Amniotic epithelial cell (primary cell): ENCODE measurements at regions not wholly inside any gene's neighbourhood (a gene's known extent, or its start where the extent isn't known, plus 50 kb on each side); places are given as distances from the start of the nearest gene placed in this dataset.
A peak's percentile ranks its signal among the peaks of the same experiment; 100 is the strongest.

Experiments
- DNase-seq: peaks from one replicate; pipeline ENCODE4 v3.0.0-alpha.2; 2010; ENCODE audit warnings: low read depth

DNA sequence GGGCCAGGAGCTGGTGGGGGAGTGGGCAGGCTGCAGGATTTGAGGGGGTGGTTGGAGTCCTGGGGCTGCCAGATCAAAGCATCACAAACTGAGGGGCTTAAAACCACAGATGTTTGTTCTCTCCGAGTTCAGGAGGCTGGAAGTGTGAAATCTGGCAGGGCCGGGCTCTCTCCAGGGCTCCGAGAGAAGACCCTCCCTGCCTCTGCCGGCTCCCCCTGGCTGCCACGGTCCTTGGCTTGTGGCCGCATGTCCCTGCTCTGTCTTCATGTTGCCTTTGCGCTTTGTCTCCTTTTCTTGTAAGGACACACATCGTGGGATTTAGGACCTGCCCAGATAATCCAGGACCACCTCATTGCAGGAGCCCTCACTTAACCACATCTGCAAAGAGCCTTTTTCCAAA, 139.8 kb upstream of the GSE1 start:
- no peak for DNase-seq

DNA sequence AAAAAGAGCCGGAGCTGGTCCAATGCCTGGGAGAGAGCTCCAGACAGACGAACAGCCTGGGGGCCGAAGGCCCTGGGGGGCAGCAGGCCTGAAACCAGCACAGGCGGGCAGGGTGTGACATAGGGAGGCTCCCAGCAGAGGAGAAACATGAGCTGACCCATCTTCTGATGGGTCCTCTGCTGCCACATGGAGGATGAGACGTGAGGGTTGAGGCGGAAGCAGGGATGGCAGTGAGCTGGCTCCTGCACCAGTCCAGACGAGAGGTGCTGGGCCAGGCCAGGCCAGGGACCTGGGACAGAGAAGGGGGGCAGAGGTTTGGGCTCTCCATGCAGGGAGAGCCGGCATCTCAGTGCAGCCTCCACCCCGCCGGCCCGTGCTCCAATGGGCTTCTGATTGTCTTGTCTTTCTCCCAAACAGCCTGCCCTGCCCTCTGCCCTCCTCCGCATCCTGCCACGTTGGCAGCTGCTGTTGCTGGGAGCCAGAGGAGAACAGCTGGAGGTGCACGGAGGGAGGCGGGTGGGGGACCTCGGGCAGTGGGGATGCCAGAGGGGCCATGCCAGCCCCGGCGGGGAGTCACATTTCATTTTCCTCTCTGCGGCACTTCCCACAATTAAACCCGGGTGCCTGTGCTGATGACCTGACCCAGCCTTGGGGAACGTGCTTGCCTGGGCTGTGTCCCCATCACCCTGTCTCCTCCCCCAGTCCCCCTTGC, 139.1 kb upstream of the GSE1 start:
- DNase-seq, result no peak

DNA sequence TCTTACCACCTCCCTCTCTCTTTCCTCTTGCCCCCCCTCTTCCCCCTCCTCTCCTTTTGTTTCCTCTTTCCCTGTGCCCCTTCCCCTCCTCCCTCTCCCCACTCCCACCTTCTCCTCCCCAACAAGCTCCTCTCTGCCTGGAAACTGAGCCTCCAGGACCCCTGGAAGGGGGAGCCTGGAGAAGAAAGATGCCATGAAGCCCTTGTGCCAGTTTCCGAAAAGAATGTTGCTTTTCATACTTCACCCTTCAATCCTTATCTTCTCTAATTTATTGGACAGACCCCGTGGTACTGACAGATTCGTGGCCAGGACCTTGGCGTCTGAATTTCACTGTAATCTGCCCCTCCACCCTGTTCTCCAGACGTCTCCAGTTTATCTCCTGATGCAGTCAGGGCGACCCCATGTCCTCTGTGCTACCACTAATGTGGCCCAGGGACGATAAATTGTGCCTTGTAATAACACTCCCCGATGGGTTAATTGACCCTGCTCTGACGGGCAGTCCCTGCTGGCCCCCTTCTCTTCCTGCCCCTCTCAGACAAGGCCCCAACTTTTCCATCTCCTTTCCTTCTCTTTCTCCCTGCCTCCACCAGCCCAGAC, 138.4 kb upstream of the GSE1 start:
- no peak for DNase-seq

DNA sequence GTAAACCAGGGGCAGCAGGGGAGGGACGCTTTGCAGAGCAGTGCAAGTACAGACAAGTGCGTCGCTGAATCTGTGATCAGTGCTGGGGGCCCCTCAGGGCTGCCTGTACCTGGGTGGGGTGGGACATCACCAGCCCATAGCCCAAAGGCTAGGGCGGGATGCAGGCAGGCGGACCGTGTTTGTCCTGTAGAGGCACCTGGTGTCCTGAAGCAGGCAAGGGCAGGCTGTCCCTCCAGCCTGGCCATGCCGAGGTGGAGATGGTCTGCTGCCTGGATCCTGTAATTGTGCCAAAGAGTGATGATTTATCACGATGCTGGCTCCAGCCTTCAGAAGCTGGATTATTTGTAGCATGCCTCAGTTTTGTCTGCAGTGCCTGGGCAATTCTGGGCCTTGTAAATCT, 137.9 kb upstream of the GSE1 start:
- DNase-seq, result peak; percentile 50

DNA sequence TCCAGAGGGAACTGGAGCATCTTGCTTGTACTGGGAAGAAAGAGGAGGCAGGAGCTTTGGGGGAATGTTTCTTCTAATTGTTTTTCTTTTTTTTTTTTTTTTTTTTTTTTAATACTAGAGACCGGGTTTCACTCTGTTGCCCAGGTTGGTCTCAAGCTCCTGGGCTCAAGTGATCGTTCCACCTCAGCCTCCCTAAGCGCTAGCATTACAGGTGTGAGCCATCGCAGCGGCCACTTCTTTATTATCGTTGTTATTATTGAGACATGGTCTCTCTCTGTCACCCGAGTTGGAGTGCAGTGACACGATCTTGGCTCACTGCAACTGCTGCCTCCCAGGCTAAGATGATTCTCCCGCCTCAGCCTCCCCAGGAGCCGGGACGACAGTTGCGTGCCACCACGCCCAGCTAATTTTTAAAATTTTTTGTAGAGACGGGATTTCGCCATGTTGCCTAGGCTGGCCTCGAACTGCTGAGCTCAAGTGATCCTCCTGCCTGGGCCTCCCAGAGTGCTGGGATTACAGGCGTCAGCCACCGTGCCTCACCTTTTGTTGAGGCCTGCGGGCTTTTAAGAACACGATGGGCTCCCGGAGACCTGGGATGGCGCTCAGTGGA, 137.3 kb upstream of the GSE1 start:
- no peak for DNase-seq

DNA sequence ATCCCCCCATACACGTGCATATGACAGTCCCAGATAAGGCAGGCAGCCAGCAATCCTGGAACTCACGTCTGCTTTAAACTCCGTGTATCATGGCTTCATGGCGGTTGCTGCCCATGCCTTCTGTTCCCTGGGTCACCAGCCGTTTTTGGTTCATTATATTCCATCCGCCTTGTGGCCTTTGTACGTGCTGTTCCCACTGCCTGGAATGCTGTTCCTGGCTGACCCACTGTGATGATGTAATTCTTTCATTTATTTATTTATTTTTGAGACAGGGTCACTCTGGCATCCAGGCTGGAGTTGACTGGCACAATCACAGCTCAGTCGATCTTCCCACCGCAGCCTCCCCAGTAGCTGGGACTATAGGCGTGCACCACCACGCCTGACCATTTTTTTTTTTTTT, 136.7 kb upstream of the GSE1 start:
- no peak for DNase-seq

DNA sequence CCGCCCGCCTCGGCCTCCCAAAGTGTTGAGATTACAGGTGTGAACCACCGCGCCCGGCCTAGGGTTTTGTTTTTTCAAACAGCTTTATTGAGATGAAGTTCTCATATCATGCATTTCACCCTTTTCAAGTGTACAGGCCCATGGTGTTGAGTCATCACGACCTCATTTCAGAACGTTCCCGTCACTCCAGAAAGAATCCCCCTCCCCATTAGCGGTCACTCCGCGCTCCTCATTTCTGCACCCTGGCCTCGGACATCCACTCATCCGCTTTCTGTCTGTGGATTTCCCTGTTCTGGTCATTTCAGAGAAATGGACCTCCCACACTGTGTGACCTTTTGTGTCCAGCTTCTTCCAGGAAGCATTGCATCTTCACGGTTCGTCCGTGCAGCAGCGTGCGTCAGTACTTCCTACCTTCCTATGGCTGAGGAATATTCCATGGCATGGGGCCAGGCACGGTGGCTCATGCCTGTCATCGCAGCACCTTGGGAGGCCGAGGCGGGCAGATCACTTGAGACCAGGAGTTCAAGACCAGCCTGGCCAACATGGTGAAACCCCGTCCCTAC, 135.2 kb upstream of the GSE1 start:
- DNase-seq, result peak; percentile 49

DNA sequence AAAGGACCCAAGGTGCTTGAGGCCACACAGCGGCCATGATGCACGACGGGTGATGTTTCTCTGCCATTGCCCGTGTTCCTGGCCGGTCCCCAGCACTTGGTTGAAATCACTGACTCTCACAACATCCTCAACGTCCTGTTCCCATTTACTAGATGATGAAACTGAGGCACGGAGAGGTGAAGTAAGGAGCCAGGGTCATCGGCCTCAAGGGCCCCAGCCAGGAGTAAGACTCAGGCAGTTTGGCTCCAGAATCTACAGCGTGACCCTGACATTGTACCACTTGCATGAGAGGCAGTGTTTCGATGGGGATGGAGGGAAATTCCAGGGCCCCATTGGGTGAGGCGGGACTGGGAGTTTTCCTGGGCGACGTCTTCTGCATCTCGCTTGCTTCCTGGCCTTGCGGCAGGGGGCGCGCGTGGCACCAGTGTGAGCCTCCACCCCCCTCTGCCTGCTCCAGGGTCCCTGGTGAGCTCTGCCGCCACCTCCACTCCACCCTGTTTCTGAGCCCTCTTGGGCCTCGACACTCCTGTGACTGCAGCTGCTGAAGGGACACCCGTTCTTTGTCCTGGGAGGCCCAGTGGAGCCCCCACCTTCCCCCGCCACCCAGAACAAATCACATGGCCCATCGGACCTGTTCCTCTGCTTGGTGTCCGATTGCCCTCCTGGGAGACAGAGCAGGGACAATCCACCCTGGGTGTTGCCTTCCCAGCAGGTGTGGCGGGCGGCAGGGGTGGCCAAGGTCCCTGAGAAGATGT, 133.0 kb upstream of the GSE1 start:
- DNase-seq, result no peak

DNA sequence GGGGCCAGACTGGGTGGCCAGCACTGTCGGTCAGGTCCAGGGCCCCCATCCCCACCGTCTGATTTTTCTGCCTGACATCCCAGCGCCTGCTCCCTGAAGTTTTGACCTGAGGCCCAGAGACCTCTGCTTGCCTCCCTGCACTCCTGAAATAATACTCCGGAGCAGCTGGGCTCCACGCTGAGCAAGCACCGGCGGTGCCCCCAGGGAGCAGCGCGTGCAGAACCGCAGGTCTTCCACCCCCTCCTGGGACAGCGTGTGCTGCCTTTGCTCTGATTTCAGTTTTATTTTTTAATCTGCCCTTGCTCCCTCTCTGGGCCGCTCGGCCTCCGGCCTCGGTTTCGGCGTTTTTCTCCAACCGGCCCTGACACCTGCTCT, 132.4 kb upstream of the GSE1 start:
- no peak for DNase-seq

DNA sequence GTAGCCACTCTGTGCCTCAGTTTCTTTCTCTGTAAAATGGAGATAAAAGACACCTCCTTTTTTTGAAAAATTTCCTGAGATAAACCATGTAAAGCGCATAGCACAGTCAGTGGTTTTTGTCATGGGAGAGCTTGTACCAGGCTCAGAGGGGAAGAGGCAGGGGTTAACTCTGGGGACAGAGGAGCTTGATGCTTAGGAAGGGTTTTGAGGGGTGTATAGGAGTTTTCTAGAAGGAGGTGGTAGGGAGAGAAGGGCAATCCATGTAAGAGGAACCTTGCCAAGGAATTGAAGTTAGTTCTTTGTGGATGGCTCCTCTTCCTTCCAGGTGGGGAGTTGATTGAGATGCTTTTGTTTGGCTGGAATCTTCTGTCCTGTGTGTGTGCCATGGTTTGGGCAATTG, 131.9 kb upstream of the GSE1 start:
- no peak for DNase-seq

DNA sequence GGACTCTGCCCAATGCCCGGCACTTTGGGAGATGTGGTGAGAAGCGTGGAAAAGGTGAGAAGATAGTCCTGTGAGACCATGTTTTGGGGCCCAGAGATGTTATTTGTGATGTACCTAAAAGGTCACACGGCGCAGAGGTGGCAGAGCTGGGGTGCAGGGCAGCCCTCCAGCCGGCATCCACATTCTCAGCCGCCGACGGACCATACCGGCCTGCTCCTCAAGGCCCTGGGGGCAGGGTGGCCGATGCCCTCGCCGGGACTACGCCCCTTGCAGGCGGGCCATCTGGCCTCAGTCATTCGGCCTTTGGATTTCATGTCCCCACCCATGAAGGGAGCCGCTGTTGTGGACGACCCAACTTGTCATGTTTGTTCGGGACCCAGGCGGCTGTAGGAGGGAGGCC, 131.4 kb upstream of the GSE1 start:
- DNase-seq, result no peak

DNA sequence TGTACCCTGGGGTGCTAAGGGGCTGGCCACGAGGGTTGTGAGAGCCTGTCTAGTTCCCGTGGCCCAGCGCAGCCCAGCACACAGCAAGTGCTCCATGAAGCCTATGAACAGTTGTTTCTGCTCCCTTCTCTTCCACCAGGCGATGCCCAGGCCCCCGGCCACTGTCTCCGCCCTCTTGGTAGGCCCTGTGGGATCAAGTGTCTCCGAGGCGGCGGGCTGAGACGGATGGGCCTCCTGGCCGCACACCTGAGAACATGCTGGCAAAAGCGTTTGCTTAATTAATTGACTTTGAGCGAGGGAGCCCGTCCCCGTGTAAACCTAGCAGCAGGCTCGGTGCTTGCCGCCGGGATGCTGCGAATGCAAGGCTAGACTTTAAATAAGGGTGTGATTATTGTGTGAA, 129.7 kb upstream of the GSE1 start:
- DNase-seq, result no peak

DNA sequence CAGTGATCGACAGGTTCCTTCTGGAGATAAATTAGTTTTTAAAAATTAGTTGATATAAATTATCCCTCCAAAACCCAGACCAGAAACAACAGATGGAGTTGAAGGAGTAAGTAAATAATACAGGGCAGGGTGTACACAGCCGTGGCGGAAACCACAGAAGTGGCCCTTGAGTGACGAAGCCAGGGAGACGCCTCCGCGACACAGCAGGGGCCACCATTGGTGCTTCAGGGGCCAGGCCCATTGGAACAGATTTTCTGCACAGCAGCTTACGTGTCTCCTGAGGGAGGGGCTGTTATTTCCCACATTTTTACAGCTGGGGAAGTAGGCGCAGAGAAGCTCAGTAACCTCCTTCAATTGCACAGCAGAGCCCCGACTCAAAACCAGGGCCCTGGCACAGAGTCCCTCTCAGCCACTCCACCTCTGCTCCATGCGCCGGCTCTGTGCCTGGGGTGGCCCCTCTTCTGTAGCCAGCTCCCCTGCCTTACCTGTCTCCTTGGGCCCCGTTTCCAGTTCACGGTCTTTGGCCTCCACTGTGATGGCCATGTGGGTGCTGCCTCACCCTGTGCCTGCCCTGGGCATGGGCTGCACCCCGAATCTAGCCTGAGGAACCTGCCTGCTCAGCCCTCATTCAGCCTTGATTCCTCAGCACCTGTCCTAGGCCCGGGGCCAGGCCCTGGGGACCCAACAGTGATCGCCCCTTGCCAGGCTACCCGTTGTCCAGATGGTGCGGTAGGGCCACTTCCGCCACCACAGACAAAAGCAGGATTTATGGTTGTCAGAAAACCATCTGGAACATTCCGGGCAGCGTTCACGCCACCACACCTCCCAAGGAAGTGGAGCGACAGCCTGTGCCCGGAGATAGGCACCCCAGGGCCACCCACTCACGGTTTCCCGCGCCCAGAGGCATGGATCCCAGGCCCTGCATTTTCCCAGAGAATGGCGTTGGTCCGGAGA, 128.5 kb upstream of the GSE1 start:
- DNase-seq, result no peak

DNA sequence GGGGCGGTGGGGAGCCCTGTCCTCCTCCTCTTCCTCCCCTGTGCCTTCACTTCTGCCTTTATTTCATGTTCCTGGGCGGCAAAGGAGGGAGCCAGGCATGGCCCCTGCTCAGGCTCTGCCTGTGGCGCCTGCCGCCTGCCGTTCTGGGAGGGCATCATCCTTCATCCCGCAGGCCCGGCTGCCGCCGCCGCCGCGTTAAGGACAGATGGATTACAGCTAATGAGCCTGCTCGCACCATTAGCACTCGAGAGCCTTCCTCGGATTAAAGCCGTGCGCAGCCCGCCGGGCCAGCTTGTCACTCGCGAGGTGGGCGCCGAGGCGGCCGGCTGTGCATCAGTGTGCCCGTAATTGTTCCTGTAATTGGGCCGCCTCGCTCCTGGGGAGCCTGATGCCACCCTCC, 127.7 kb upstream of the GSE1 start:
- no peak for DNase-seq

DNA sequence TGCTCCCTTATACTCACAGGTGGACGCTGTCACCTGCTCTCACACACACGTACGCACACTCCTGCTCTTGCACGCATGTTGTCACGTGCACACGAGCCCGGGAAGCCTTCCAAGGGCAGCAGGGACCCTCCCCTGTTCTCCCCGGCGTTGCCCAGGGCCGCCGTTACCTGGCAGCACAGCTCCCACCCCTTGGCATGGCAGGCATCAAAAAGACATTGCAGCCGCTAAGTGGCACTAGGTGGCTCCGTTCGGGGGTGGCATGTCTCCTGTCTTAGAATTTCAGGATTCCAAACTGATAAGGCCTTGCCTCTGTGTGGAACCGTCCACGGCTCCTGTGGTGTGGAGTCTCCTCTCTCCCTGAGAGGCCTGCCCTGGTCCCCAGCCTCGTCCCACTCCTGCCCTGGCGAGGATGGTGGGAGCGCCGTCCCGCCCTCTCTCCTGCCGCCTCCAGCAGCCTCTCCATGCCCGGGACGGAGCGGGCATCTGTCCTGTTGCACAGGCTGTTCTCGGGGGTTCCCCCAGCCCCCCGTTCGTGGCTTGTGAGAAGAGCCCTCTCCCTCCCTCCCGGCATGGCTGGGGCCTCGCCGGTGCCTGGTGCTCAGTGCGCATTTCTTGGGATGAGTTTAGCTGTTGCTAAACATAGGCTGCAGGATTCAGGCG, 126.7 kb upstream of the GSE1 start:
- no peak for DNase-seq

DNA sequence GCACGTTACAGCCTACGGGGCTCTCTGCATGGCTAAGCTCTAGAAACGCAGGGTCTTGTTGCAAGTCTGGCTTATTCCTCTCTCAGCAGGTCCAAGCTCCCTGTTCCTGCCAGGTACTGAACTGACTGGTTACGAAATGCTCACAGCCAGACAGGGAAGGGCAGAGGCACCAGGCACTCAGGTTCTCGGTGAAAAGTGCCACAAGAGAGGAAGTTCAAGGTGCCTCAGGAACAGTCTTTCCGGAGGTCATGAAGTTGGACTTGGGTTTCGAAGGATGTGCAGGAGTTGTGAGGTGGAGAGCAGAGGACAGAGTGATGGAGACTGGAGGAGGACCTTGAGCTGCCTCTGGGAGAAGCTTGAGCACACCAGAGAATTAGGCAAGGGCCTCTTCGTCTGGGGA, 124.7 kb upstream of the GSE1 start:
- DNase-seq, result no peak

DNA sequence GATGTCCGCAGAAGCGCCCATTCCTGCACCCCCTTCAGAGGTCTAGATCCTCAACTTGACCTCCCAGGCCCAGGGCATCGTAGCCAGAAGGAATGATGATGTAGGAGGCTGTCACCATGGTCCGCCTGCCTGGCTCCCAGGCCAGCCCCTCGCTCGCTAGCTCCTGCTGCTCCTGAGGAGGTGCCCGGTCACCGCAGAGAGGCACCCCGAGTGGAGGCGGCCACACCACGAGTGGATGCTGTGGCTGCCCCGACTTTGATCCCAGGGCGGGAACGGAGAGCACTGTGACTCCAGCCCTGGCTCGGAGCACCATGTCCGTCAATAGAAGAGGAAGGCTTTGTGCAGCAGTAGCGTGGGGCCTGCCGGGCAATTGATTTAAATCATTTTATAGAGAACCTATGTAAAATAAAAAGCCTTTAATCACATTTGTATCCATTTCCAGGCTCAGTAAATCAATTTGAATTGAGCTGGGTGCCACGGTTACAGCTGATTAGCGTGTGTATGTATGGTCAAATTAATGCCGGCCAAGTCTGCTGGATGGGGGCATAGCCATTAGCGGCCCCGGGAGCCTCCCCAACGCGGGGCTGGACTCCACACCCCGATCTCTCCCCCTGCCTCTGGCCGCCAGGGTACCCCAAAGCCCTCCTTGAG, 122.6 kb upstream of the GSE1 start:
- no peak for DNase-seq

DNA sequence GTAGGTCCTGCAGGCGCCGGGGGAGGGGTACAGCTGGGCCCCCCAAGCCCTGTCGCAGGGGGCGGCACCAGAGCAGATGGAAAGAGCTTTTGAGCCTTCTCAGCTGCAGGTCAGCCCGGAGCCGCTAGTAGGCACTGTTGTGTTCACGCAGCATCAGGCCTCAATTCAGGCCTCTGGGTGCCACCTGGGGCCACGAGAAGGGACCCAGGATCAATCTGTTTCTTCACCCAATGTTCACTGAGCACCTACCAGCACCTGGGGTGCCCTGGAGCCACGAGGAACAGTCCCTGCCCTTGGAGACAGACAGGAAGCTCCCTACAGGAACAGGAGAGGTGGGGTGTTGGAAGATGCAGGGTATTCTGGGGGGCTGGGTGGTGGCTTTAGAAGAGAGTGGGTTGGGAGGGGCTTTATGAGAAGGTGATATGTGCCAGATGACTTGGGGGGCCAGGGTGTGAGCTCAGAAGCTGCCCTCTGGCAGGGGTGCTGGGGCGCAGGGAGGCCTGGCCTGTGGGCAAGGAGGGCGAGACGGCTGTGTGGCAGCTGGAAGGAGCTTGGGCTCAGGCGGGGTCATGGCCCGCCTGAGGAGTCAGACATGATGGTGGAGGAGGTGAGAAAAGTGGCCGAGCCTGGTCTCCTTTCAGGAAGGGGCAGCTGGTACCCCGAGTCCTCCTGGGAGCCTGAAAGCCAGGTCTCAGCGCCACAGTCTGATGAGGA, 121.9 kb upstream of the GSE1 start:
- no peak for DNase-seq

DNA sequence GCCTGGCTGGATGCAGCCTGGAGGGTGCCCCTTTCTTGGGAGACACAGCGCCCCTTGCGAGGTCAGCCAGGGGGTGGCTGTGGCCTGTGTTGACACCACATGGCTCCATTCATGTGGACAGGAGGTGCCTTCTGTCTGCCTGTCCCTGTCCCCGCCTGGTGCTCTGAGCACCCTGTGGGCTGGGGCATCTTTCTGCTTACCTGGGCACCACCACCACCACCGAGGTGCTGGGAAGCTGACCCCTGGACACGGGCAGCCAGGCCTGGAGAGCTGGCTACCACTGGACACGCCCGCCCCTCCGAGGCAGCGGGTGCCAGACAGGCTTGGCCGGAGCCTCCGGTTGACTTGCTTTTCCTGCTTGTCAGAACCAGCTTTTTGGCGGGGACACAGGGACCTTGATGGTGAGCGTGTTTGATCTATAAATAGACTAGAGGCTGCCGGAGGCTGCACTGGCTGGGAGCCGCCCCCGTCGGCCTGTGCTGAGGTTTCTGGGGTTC, 121.3 kb upstream of the GSE1 start:
- no peak for DNase-seq
